ENCODE measurements at regions not wholly inside any gene's neighbourhood (a gene's known extent, or its start where the extent isn't known, plus 50 kb on each side); places are given as distances from the start of the nearest gene placed in this dataset.

GRCh38 chr17:53646835-53647234 is 175.9 kb upstream of the KIF2B start:
- H3K4me1 ChIP-seq = no peaks in the 10 kb centered on the region
- H3K27ac ChIP-seq = no peak overlapping the region
- no peaks in the 10 kb centered on the region for H3K27me3 ChIP-seq
- intact Hi-C loops (cut with DNase I) = no loop called here
- TF ChIP-seq, protein P1, sequence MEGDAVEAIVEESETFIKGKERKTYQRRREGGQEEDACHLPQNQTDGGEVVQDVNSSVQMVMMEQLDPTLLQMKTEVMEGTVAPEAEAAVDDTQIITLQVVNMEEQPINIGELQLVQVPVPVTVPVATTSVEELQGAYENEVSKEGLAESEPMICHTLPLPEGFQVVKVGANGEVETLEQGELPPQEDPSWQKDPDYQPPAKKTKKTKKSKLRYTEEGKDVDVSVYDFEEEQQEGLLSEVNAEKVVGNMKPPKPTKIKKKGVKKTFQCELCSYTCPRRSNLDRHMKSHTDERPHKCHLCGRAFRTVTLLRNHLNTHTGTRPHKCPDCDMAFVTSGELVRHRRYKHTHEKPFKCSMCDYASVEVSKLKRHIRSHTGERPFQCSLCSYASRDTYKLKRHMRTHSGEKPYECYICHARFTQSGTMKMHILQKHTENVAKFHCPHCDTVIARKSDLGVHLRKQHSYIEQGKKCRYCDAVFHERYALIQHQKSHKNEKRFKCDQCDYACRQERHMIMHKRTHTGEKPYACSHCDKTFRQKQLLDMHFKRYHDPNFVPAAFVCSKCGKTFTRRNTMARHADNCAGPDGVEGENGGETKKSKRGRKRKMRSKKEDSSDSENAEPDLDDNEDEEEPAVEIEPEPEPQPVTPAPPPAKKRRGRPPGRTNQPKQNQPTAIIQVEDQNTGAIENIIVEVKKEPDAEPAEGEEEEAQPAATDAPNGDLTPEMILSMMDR (IDR thresholded peaks at IDR 0.05) = no peak
- ATAC-seq (no peak), DNase-seq (no peak)
- no peak overlapping the region for H3K4me3 ChIP-seq
- H3K36me3 ChIP-seq = no peaks in the 10 kb centered on the region
- H3K9me3 ChIP-seq = peaks cover 0 to 10% of the 10 kb centered on the region in 2 donors

GRCh38 chr17:53640808-53641207 is 181.9 kb upstream of the KIF2B start:
- no peak overlapping the region for H3K4me3 ChIP-seq
- no peak overlapping the region for H3K27ac ChIP-seq
- H3K4me1 ChIP-seq = no peaks in the 10 kb centered on the region
- TF ChIP-seq, protein P1 (IDR thresholded peaks at IDR 0.05) = no peak
- no peaks in the 10 kb centered on the region for H3K36me3 ChIP-seq
- ATAC-seq (no peak), DNase-seq (no peak)
- no peaks in the 10 kb centered on the region for H3K27me3 ChIP-seq
- peaks cover 0 to 5% of the 10 kb centered on the region in 2 donors for H3K9me3 ChIP-seq
- intact Hi-C loops (cut with DNase I) = no loop called here

DNA sequence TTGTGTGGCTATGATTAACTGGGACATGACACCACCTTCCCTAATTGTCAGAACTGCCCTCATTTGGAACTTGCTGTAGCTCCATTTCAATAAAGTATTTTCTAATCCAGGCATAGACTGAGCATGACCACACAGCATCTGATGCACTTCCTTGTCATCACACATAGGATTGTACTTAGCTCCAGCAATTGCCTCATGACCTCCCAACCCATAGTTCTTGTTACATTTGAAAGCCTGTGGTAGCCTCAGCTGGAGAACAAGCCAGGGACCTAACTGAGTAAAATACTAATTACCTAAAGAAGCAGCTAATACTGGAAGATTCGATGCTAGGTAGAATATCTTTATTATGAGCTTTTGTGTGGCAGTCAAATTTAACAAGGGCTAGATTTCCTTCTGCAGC is 187.3 kb upstream of the KIF2B start:
- intact Hi-C loops (cut with DNase I) = no loop called here
- ATAC-seq = no peak

DNA sequence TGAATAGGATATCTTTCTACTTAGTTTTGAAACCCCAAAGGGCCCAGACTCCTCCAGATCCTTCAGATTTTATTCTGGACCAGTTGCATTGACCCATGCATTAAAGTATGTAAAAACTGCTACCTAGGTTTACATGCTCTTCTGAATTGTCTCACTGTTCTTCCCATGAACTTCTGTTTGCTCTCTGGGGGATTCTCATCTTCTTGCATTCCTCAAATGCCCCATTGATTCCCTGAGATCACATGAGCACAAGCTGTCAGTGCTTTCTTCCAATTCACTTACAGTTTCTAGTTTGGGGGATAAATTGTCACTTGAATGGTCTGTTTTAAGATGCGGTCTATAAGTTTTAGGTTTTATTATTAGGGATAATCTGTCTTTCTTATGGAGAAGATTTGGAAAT is 188.9 kb upstream of the KIF2B start:
- no peaks in the 10 kb centered on the region for H3K4me1 ChIP-seq
- ATAC-seq = no peak
- H3K9me3 ChIP-seq = no peaks in the 10 kb centered on the region
- no peaks in the 10 kb centered on the region for H3K36me3 ChIP-seq
- no peaks in the 10 kb centered on the region for H3K27me3 ChIP-seq
- TF ChIP-seq, protein P1 (IDR thresholded peaks at IDR 0.05) = no peak
- no peak for DNase-seq
- intact Hi-C loops (cut with DNase I) = no loop called here
- H3K4me3 ChIP-seq = no peak overlapping the region
- no peak overlapping the region for H3K27ac ChIP-seq

More for the DNA sequence above, 187.3 kb upstream of the KIF2B start:
- no peaks in the 10 kb centered on the region for H3K36me3 ChIP-seq
- no peaks in the 10 kb centered on the region for H3K9me3 ChIP-seq
- TF ChIP-seq, protein P1 (IDR thresholded peaks at IDR 0.05) = no peak
- no peaks in the 10 kb centered on the region for H3K4me1 ChIP-seq
- no peak overlapping the region for H3K4me3 ChIP-seq
- H3K27me3 ChIP-seq = no peaks in the 10 kb centered on the region
- no peak overlapping the region for H3K27ac ChIP-seq
- DNase-seq = no peak

GRCh38 chr17:53631486-53631885 is 191.2 kb upstream of the KIF2B start:
- Histone ChIP-seq H3K27ac (no peak overlapping the region), H3K9me3 (no peaks in the 10 kb centered on the region), H3K4me3 (no peak overlapping the region), H3K27me3 (no peaks in the 10 kb centered on the region), H3K36me3 (no peaks in the 10 kb centered on the region), H3K4me1 (no peaks in the 10 kb centered on the region)
- no peak for DNase-seq
- TF ChIP-seq, protein P1 (IDR thresholded peaks at IDR 0.05) = no peak
- intact Hi-C loops (cut with DNase I) = no loop called here
- no peak for ATAC-seq

Measured in left lung (tissue), 4 donors.